ENCODE measurements at regions not wholly inside any gene's neighbourhood (a gene's known extent, or its start where the extent isn't known, plus 50 kb on each side); places are given as distances from the start of the nearest gene placed in this dataset.

GRCh38 chr2:62412347-62412742 is 93.7 kb downstream of the TMEM17 start:
- Histone ChIP-seq H3K36me3 (ENCODE audit: control insufficient read depth in 4 of 4, insufficient read depth in 3 of 4, low read depth in 1 of 4, low read length in 3 of 4) (no peaks in the 10 kb centered on the region), H3K9ac (ENCODE audit: low read depth in 1 of 2, low read length in 2 of 2) (no peak overlapping the region), H3K27me3 (ENCODE audit: control insufficient read depth in 4 of 4, insufficient read depth in 4 of 4, low read length in 3 of 4) (no peaks in the 10 kb centered on the region), H3K4me1 (ENCODE audit: control insufficient read depth in 4 of 4, insufficient read depth in 4 of 4, low read length in 3 of 4) (peaks cover 3 to 16% (median 10%) of the 10 kb centered on the region in 4 donors), H3K27ac (ENCODE audit: low read depth in 1 of 2, low read length in 2 of 2) (no peak overlapping the region), H3K9me3 (ENCODE audit: control insufficient read depth in 4 of 4, low read length in 3 of 4) (no peaks in the 10 kb centered on the region), H3K4me3 (ENCODE audit: low read depth in 1 of 3, low read length in 3 of 3) (no peak overlapping the region)
- DNase-seq (ENCODE audit: low spot score) = no peak
- TF ChIP-seq RAD21 (IDR thresholded peaks at IDR 0.05) (no peak), REST (IDR thresholded peaks at IDR 0.05) (no peak)
- 56% methylated on average over 4 of the region's 4 CpGs for WGBS

- H3K9me3 ChIP-seq (ENCODE audit: control insufficient read depth in 4 of 4, low read length in 3 of 4) = no peaks in the 10 kb centered on the region
- no peaks in the 10 kb centered on the region for H3K27me3 ChIP-seq (ENCODE audit: control insufficient read depth in 4 of 4, insufficient read depth in 4 of 4, low read length in 3 of 4)
- DNase-seq (ENCODE audit: low spot score) = no peak
- H3K4me1 ChIP-seq (ENCODE audit: control insufficient read depth in 4 of 4, insufficient read depth in 4 of 4, low read length in 3 of 4) = peaks cover 3 to 18% (median 13%) of the 10 kb centered on the region in 4 donors
- H3K4me3 ChIP-seq (ENCODE audit: low read depth in 1 of 3, low read length in 3 of 3) = no peak overlapping the region
- H3K36me3 ChIP-seq (ENCODE audit: control insufficient read depth in 4 of 4, insufficient read depth in 3 of 4, low read depth in 1 of 4, low read length in 3 of 4) = no peaks in the 10 kb centered on the region
- 86% methylated on average over 2 of the region's 2 CpGs for WGBS
- no peak for TF ChIP-seq RAD21 (IDR thresholded peaks at IDR 0.05)
- TF ChIP-seq EGR1 (IDR thresholded peaks at IDR 0.05; ENCODE audit: low read depth in 2 of 2) = no peak
- TF ChIP-seq FOXA1 (IDR thresholded peaks at IDR 0.05) = no peak
- no peak for TF ChIP-seq ATF3 (IDR thresholded peaks at IDR 0.05)
- no peak for TF ChIP-seq REST (IDR thresholded peaks at IDR 0.05)
- TF ChIP-seq ZBTB33 (IDR thresholded peaks at IDR 0.05) = no peak
- no peak for TF ChIP-seq MAX (IDR thresholded peaks at IDR 0.05)
- no peak for TF ChIP-seq TAF1 (conservative IDR thresholded peaks at IDR 0.05)
- no peak for TF ChIP-seq CTCF (IDR thresholded peaks at IDR 0.05; ENCODE audit: low read depth, low read length, missing input control)
- TF ChIP-seq HNF4G (IDR thresholded peaks at IDR 0.05) = no peak
- TF ChIP-seq RXRA (IDR thresholded peaks at IDR 0.05) = no peak
- no peak overlapping the region for H3K27ac ChIP-seq (ENCODE audit: low read depth in 1 of 2, low read length in 2 of 2)
- H3K9ac ChIP-seq (ENCODE audit: low read depth in 1 of 2, low read length in 2 of 2) = no peak overlapping the region
Observed at GRCh38 chr2:62410926-62411456, 95.0 kb downstream of the TMEM17 start.

Data from liver (tissue), 8 donors.